GM21576 (cell line): ENCODE measurements at regions not wholly inside any gene's neighbourhood (a gene's known extent, or its start where the extent isn't known, plus 50 kb on each side); places are given as distances from the start of the nearest gene placed in this dataset.

ENCODE experiments used
- ATAC-seq: cut with Tn5 transposase; IDR thresholded peaks from one replicate; pipeline ENCODE4 v1.9.1; 2021; ENCODE audit warnings: mild to moderate bottlenecking, moderate library complexity; ENCODE audit not compliant: unreplicated experiment

DNA sequence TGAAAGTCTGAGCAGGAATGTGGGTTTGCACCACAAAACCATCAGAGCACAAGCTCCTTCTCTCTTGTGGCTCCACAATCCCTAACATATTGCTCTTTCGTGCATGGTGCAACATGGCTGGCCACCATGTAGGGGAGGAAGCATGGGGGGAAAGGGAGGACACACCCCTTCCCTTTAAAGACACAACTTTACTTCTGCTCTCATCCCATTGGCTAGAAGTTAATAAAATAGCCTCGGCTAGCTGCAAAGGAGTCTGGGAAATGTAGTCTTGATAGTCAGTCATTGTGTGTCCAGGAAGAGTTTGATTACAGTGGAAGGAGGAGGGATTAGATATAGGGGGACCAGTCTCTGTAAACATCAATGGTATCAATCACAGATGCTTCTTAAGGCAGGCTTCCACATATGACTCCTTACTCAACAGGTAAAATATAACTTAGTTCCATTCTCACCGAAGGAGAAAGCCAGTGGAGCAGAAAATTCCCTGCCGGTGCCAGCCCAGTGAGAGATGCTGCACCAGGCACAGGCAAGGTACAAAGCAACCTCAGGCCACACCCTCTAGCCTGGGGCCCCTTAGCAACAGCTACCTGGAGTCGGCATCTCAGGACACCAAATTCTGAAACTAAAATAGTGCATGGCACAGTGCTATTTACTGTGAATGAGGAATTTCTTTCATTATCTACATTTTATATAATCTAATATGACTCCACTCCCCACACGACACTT, 124.7 kb upstream of the CTBP2 start:
- no peak for ATAC-seq

DNA sequence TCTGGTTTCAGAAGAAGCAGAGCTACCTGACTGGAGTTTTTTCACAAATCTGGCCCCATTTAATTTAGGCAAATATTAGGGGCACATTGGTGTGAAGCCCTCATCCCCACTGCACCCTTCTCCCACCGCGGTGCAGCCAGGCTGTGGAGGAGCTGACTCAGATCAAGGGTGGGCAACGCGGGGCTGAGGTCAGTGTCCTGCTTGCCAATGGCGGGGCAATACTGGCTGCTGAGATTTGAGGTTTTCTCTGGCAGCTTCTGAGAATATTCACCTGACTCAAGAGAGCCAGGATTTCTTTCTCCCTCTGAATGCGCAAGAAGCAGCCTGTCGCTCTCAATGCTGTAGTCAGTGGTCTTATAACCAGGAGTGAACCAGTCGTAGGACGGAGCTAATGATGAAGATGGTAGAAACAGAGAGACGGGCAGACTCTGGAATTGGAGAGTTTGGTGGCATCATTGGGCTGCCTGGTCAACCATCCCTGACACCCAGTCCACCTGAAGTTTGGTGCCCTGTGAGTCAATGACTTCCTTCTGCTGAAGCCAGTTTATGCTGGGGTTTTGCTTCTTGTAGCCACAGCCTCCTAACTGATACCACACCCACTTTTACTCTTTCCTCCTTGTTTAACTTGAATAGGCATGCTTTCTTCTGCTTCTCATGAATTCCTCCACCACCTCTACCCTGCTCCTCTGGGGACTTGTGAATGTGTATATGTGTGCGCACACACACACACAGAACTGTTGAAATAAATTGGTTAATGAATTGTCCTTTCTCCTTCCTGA, 123.7 kb upstream of the CTBP2 start:
- ATAC-seq: no peak

DNA sequence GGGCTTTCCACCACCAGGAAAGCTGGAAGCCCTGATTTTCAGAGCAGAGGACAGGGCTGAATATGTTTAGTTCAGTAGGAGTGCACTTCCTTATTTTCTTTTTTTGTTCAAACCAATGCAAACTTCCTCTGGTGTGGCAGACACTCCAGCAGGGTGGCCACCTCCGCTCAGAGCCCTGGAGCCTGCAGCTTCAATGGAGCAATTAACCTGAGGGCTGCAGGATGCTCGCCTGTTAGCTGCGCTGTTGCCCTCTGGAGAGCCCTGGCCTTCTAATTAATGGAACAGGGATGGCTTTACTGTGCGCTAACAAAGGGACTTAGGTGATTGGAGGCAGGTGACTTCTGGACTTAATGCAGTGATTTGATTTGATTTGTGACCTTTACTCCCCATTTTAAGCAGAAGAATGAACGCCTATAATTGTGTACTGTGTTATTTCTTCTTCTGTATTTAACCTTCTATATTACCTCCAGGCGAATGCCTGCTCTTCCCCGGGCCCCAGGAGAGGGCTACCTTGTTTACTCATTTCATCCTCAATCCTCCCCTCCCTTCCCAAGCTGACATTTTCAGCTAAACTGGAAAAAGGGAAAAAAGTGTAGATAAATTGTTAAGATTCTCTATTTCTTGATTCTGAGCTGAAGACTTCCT, 123.0 kb upstream of the CTBP2 start:
- ATAC-seq: no peak

DNA sequence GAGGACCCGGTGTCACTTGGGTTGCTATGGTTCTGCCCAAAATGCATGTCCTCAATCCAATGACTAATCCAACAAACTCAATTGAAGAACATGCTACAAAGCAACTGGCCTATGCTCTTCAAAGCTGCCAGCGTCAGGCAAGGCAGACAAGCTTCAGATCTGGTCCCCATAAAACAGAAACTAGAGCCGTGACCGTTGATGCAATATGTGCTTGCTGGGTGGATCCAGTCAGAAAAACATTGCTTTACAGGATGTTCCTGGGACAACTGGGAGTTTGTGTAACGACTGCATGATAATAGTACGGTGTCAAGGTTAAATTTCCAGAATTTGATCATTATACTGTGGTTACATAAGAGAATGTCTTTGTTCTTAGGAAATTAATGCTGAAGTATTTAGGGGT, 120.7 kb upstream of the CTBP2 start:
- ATAC-seq: no peak

DNA sequence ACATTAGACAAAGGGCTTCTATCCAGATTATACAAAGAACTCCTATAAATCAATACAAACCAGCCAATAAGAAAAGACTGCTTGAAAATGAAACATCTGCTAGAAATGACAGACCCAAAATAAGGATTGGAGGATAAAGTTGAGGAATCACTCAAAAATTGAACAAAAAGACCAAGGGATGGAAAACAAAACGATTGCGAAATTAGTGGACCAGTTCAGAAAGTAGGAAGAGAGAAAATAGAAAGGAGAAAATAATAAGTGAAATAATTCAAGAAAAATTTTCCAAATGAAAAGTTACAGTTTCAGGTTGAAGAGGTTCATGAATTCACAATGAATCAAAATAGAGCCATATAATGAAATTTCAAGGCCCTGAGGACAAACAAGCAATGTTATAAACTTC, 115.8 kb upstream of the CTBP2 start:
- no peak for ATAC-seq

DNA sequence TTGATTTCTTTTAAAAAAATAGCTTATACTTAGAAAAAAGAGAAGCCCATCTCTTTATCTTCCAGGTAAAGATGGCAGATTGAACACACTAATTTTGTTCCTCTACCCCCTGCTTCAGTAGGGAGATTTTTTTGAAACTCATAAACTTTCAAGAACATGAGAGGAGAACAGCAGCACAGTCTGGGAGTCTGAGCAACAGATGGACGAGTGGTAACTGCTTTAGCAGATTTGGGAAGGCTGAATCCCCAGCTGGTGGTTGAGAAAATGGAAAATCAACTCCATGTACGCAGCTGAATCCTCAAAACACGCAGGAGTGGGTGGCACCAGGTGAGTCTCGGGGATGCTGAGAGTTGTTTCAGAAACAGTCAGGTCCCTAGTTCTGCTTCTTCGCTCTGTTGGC, 114.6 kb upstream of the CTBP2 start:
- ATAC-seq: no peak

DNA sequence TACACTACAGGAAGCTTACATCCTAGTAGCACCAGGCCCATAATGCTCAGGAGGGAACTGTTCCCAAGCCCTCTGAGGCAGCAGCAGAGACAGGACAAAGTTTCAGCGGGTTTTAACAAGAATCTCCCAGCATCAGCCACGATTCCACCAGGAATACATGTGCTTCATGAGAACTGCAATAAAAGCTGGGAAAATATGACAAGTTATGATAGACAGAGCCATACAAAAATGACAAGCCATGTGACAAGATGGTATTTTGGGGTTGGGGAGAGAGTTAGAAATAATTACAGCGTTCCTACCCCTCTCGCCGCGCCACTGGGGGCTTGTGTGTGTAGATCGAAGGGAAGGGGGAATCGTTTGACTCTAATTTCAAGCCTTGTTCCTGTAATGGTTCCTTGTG, 112.7 kb upstream of the CTBP2 start:
- no peak for ATAC-seq

DNA sequence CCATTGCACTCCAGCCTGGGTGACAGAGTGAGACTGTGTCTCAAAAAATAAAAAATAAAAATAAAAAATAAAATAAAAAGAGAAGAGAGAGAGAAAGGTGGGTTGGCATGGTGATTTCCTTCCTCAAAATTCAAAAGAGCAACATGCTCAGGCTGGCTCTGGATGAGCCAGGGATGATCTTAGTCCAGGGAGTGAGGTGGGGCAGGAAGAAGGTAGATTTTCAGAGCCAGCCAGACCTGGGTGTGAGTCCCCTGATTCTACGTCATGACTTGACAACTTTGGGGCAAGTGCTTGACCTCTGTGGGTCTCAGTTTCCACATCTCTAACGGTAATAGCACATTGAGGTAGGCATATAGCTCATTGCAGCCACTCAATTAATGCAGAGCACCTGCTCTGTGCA, 109.4 kb upstream of the CTBP2 start:
- no peak for ATAC-seq

DNA sequence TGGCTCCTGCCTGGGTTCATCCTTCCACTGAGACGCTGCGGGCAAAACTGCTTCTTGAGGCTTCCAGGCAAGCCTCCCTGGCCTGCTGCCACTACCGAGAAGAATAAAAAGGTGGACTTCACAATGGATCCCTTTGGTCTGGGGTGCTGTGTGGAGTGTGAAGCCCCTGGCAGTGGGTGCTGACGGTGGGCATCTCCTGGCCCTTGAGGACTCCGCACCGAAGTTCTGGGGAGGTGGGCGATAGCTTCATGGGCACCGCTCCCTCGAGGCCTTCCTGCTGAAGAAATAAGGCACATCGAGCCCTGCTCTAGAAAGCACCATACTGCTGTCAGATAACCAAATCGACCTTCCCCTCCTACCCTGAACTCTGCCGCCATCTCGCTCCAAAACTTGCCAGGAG, 106.6 kb upstream of the CTBP2 start:
- ATAC-seq: no peak

DNA sequence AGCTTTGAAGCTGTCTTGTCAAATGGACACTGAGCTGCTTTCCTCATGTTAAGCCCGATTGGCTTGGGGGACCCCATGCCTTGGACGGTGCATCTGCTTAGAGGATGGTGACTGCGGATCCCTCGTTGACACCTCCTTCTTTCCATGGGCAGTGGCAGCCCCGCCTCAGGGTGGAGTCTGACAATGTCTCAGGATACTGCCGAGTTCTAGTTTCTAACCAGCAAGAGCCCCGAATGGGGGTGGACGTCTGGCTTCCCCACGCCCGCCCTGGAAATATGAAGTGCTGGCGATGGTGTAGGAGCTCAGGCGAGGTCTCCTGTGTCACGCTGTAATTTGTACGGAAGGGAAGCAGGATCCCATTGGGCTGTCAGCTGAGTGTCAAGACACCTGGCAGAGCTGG, 106.2 kb upstream of the CTBP2 start:
- no peak for ATAC-seq

DNA sequence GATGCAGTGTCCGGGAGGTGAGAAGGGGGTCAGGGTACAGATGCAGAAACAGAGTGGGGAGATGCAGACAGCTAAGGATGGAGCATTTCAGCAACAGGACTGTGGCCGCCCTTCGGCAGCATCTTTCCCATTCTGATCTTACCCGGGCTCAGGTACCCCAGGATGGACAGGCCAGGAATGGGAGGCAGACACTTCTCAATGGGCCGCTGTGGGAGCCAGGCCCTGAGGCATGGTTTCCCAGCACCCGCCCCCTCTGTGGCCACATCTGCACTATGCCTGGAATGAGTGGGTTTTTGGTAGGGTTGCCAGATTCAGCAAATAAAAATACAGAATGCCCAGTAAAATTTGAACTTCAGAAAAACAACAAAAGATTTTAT, 105.2 kb upstream of the CTBP2 start:
- ATAC-seq: no peak

DNA sequence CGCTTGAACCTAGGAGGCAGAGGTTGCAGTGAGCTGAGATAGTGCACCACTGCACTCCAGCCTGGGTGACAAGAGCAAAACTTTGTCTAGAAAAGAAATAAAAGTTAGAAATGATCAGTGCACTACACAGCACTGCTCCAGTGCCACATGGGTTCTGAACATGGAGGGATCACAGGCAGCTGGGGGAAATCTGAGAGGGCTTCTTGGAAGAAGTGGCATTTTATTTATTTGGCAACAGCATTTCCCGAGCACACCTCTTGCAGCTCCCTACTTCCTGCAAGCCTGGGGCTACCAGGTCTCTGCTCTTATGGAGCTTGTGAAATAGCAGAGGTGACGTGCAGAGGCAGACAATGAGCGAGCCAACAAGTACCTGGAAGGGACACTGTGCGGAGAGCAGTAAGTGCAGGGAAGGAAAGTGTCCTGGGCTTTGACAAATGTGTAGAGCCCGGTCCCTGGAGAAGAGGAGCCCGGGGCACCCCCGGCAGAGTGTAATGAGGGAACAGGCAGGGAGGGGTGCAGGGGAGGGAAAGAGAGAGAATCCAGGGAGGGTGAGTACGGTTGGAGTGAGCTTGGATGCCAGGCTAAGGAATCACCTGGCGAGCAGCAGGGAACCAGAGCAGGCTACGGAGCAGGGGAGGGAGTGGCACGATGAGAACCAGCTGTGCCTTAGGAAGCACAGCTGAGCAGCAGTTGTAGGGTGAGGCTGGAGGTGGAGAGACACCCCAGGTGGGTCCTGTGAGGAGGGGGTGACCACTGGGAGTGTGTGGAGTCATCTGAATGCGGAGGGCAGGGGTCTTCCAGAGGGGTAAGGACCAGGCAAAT, 104.6 kb upstream of the CTBP2 start:
- no peak for ATAC-seq

DNA sequence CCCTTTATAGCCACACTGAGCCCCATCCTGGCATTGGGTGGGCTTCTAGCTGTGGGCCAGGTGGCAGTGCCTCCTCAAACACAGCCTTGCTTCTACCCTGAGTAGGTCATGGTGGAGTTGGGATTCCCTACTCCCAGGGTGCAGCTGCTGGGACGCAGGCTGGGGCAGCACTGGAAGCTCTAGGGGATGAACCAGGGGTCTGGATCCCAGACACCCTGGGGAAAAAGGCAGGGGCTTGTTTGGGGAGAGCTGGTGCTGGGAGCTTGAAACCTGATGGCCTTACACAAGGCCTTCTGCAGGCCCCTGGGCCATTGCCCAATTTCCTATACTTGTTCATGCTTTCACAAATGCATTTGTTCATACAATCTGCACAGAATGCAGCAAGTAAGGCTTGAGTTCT, 103.7 kb upstream of the CTBP2 start:
- no peak for ATAC-seq

DNA sequence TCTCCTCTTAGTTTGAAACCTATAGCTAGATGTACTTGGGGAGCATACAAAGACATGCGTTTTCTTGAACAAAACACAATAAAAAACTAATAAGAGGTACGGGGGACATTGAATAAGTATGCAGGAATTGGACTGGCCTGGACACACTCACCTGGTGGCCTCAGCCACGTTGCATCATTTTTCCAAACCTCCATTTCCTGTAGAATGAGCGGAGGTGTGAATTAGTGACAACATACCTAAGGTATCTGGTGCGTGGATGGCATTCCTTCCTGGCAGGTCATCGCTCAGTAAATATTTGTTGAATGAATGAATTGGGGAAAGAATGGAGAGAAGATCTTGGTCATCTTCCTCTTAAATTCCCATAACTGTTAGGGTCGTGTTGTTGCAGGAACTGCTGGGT, 103.2 kb upstream of the CTBP2 start:
- ATAC-seq: no peak

DNA sequence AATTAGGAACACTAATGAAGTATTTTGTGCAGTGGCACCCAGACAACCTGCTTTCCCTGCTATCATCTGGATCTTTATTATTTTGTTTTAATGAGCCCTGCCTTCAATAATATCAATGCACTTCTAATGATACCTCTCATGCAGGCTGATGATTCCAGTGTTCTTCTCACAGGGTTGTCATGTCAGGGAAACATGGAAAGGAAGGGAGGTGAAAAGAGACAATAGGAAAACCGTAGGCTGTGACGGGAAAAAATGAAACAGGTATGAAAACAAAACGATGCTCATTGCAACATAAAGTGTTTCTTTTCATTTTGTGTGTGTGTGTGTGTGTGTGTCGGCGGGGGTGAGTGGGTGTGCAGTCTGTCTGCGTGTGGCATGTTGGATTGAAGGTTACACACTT, 102.6 kb upstream of the CTBP2 start:
- ATAC-seq: no peak

DNA sequence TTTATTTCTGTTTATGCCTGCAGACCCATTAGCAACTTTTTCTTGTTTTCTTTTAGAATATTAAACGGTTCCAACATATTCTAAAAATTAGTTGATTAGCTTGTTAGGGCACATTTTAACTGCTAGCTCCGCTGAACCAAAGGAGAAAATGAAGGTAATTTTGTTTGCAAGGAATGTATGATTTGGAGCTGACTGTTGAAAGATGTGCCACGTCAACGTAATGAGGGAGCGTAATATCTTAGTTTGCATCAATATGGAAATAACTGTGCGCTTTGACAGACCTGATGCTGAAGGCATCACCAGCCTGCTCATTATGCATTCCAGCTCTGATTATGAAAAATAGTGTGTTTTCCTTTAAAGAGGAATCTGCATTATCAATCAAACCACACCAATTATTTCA, 102.0 kb upstream of the CTBP2 start:
- no peak for ATAC-seq

DNA sequence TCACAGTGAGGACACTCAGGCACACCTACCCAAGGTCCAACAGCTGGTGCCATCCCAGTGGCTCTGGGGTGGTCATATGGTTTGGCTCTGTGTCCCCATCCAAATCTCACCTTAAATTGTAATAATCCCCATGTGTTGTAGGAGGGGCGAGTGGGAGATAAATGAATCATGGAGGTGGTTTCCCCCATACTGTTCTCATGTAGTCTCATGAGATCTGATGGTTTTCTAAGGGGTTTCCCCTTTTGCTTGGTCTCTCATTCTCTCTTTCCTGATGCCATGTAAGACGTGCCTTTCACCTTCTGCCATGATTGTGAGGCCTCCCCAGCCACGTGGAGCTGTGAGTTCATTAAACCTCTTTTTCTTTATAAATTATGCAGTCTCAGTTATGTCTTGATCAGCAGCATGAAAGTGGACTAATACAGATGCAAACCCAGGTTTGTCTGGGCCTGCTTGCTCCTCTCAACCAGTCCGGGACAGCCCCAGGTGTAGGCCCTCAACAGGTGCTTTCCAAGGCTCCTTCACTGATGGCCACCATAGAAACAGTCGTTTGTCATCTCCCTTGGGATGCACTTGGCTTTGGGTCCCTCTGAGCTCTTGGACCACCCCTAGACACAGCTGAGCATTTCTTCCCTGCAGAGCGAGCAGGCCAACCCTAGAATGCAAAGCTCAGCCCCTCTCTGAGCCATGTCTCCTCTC, 101.3 kb upstream of the CTBP2 start:
- no peak for ATAC-seq

DNA sequence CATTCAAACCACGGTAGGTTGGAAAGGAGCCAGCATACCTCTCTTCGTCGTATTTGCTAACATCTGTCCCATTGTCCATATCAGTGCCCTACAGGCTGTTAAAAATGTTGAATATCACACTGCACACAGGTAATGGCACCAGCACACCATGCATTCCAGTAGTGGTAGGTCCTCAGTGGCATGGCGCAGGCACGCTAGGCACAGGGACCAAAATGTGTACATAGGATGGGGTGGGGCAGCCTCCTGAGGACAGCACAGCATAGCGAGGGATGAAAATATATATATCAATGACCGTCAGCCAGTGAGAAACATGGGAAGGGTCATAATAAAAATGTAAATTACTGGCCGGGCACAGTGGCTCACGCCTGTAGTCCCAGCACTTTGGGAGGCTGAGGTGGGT, 99.9 kb upstream of the CTBP2 start:
- no peak for ATAC-seq

DNA sequence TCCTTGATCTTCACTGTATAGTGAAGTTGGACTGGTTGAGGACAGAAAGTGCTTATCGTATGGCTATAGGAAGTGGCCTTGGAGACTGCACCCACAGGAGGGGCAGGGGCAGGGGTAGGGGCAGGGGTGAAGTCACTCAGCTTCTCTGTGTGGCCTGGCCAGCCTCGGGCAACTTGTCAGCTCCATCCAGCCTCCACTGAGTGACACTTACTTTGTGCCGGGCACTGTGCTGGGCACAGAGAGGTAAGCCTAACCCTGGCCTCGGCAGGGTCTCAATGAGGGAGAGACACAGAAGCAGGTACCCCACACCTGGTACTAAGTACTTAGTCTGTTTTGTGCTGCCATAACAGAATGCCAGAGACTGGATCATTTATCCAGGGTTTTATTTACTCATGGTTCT, 99.3 kb upstream of the CTBP2 start:
- ATAC-seq: no peak

DNA sequence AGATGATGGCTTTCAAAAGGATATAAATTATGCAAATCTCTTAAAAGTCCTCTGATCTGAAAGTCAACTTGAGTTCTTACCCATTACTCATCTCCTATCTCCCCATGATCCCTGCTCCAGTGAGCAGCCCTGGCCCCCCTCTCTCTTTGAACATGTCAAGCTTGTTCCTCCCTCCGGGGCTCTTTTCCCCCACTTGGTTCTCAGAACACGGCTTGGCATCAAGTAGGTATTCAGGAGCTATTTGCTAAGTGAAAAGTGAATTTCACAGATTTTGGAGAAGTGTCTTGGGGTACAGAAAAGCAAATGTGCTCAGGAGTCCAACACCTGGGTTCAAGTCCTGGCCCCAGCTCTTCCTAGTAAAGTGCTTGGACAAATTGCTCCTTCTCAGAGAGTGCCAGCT, 98.3 kb upstream of the CTBP2 start:
- no peak for ATAC-seq
